Fibroblast of lung (primary cell): ENCODE measurements at regions not wholly inside any gene's neighbourhood (a gene's known extent, or its start where the extent isn't known, plus 50 kb on each side); places are given as distances from the start of the nearest gene placed in this dataset.

Source experiments
- DNase-seq, 2 donors: peaks; one replicate each; pipeline versions ENCODE4 v3.0.0 to v3.0.0-alpha.2; 2010; ENCODE audit warnings: low read depth in 2 of 2
- H2AFZ ChIP-seq: 2 replicates; pipeline ENCODE4 v1.5.1; 2012; ENCODE audit warnings: low read length, control low read depth, inconsistent platforms
- H3K27ac ChIP-seq: 2 replicates; pipeline ENCODE4 v1.5.1; 2011; ENCODE audit warnings: low read length, control low read depth; ENCODE audit not compliant: insufficient read depth
- H3K27me3 ChIP-seq: 2 replicates; pipeline ENCODE4 v1.5.1; 2011; ENCODE audit warnings: mild to moderate bottlenecking, low read length; ENCODE audit not compliant: control insufficient read depth, insufficient read depth
- H3K36me3 ChIP-seq: 2 replicates; pipeline ENCODE4 v1.5.1; 2011; ENCODE audit warnings: low read length; ENCODE audit not compliant: control insufficient read depth, insufficient read depth
- H3K4me1 ChIP-seq: 2 replicates; pipeline ENCODE4 v1.5.1; 2011; ENCODE audit warnings: low read length; ENCODE audit not compliant: control insufficient read depth, insufficient read depth; ENCODE audit errors: extremely low read depth
- H3K4me2 ChIP-seq: 2 replicates; pipeline ENCODE4 v1.5.1; 2011; ENCODE audit warnings: low read length, control low read depth; ENCODE audit not compliant: insufficient read depth; ENCODE audit errors: extremely low read depth
- H3K4me3 ChIP-seq, 4 experiments: fragments of 200-600 bp in 1 of 4; sonication (generic) in 1 of 4; replicated peaks in 1 of 4; 2 replicates each; pipeline ENCODE4 v1.5.1; 2011 to 2016; ENCODE audit warnings: low read length in 4 of 4, low read depth in 3 of 4, mild to moderate bottlenecking in 3 of 4, control low read depth in 2 of 4, inconsistent platforms in 1 of 4, mixed read lengths in 1 of 4; ENCODE audit not compliant: insufficient read depth in 1 of 4; ENCODE audit errors: control extremely low read depth in 1 of 4
- H3K79me2 ChIP-seq: 2 replicates; pipeline ENCODE4 v1.5.1; 2012; ENCODE audit warnings: mild to moderate bottlenecking, low read length, inconsistent platforms; ENCODE audit not compliant: control insufficient read depth, insufficient read depth
- H3K9ac ChIP-seq: 2 replicates; pipeline ENCODE4 v1.5.1; 2011; ENCODE audit warnings: mild to moderate bottlenecking, low read length, control low read depth; ENCODE audit not compliant: insufficient read depth
- H3K9me3 ChIP-seq: 2 replicates; pipeline ENCODE4 v1.5.1; 2012; ENCODE audit warnings: low read depth, low read length; ENCODE audit not compliant: control insufficient read depth, insufficient read depth
- H4K20me1 ChIP-seq: 2 replicates; pipeline ENCODE4 v1.5.1; 2011; ENCODE audit warnings: low read length; ENCODE audit not compliant: control insufficient read depth, insufficient read depth; ENCODE audit errors: extremely low read depth
- CTCF ChIP-seq, 2 donors: IDR thresholded peaks in 1 of 2; conservative IDR thresholded peaks in 1 of 2; 1 replicate in 1 of 2; 2 replicates in 1 of 2; pipeline ENCODE4 v1.5.1; 2011 to 2012; ENCODE audit warnings: low read length in 2 of 2, control low read depth in 1 of 2, inconsistent platforms in 1 of 2, low read depth in 1 of 2, mild to moderate bottlenecking in 1 of 2
- EZH2 ChIP-seq: IDR thresholded peaks from 2 replicates; pipeline ENCODE4 v1.5.1; 2012; ENCODE audit warnings: low read length, control low read depth, mild to moderate bottlenecking; ENCODE audit errors: missing control alignments

- Histone ChIP-seq H3K4me1 (no peaks in the 10 kb centered on the region), H3K4me2 (no peak overlapping the region), H3K27ac (no peak overlapping the region), H4K20me1 (no peaks in the 10 kb centered on the region), H3K36me3 (no peaks in the 10 kb centered on the region), H3K9me3 (no peaks in the 10 kb centered on the region), H3K27me3 (no peaks in the 10 kb centered on the region), H3K79me2 (no peaks in the 10 kb centered on the region), H2AFZ (no peak overlapping the region), H3K9ac (no peak overlapping the region), H3K4me3 (no peak overlapping the region)
- TF ChIP-seq EZH2 = no peak
- no peak for TF ChIP-seq CTCF (conservative IDR thresholded peaks at IDR 0.05 in 1 of 2, IDR thresholded peaks at IDR 0.05 in 1 of 2; ENCODE audit: low read depth in 1 of 2, low read length in 2 of 2)
- no peak for DNase-seq
Measured at GRCh38 chr16:52320930-52321439, 226.0 kb downstream of the TOX3 start.

GRCh38 chr16:52318302-52319009 lies 228.5 kb downstream of the TOX3 start:
- Histone ChIP-seq H3K4me2 (no peak overlapping the region), H3K9ac (no peak overlapping the region), H3K27me3 (no peaks in the 10 kb centered on the region), H3K4me1 (no peaks in the 10 kb centered on the region), H3K36me3 (no peaks in the 10 kb centered on the region), H3K27ac (no peak overlapping the region), H3K4me3 (no peak overlapping the region), H4K20me1 (no peaks in the 10 kb centered on the region), H2AFZ (no peak overlapping the region), H3K9me3 (no peaks in the 10 kb centered on the region), H3K79me2 (no peaks in the 10 kb centered on the region)
- no peak for DNase-seq
- TF ChIP-seq EZH2 (no peak), CTCF (conservative IDR thresholded peaks at IDR 0.05 in 1 of 2, IDR thresholded peaks at IDR 0.05 in 1 of 2; ENCODE audit: low read depth in 1 of 2, low read length in 2 of 2) (no peak)

GRCh38 chr16:52316241-52316640 lies 230.7 kb downstream of the TOX3 start:
- Histone ChIP-seq H3K4me1 (no peaks in the 10 kb centered on the region), H3K27me3 (no peaks in the 10 kb centered on the region), H3K4me2 (no peak overlapping the region), H3K4me3 (no peak overlapping the region), H2AFZ (no peak overlapping the region), H4K20me1 (no peaks in the 10 kb centered on the region), H3K27ac (no peak overlapping the region), H3K9me3 (no peaks in the 10 kb centered on the region), H3K36me3 (no peaks in the 10 kb centered on the region), H3K9ac (no peak overlapping the region), H3K79me2 (no peaks in the 10 kb centered on the region)
- TF ChIP-seq EZH2 (no peak), CTCF (conservative IDR thresholded peaks at IDR 0.05 in 1 of 2, IDR thresholded peaks at IDR 0.05 in 1 of 2; ENCODE audit: low read depth in 1 of 2, low read length in 2 of 2) (no peak)
- DNase-seq = no peak
